ENCODE measurements at regions not wholly inside any gene's neighbourhood (a gene's known extent, or its start where the extent isn't known, plus 50 kb on each side); places are given as distances from the start of the nearest gene placed in this dataset.

DNA sequence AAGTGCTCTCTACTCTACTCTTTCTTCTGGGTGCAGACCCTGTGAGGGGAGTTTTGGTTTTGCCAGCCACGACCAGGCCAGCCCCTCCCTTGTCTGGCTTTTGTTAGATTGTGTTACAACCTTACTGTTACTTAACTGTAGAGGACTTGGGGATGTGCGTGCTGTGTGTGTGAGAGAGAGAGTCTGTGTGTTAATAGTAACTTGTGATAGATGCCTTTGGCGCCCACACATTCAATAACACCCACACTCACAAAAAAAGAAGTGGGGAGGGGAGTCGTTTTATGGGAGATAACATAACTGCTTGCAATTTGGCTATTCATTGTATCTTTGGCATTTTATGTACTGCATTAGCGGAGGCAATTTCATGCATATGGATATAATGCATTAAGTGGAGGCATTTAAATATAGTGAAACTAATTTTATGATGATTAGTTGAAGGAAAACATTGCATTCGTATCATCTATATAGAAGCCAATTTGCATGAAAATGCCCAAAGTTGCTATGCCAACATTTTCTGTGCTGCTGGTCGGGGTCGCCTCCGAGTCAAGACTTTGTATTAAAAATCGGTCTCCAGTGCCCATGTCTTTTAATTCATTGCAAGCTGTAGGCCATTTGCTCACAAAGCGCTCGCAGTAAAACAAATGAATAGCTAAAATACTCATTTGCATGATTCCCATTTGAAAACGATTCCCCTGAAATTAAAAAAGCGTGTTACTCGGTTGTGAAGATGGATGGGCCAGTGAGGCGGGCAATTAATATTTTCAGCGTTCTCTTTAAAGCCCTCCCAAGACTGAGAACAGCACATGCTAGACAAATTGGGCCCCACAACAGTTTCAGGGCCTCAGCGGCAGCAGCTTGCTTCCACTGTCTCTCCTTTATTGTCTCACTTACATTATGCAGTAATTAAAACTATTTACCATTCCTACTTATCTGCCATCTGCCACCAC is 158.5 kb upstream of the SMAD3 start:
- no peak for DNase-seq

- DNase-seq = no peak
These were observed 157.3 kb upstream of the SMAD3 start for GRCh38 chr15:66907826-66908743.

DNA sequence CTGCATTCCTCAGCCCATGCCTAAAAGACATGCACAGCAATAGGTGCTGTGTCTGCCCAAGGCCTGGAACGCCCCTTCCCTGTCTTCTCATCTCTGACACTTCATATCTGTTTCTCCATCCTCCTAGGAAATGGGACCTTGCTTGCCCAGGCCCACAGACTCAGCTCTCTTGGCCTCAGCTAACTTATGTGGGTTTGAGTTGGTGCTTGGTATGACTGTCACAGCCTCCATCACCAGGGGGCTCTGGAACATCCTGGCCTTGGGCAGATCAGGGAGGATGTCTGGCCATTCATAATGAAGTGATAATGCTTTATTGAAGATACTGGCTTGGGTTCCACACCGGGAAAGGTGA is 156.7 kb upstream of the SMAD3 start:
- DNase-seq = no peak

GRCh38 chr15:66909381-66909890 is 156.0 kb upstream of the SMAD3 start:
- DNase-seq = no peak

- DNase-seq = no peak
These were observed 154.2 kb upstream of the SMAD3 start for GRCh38 chr15:66911131-66911700.

DNA sequence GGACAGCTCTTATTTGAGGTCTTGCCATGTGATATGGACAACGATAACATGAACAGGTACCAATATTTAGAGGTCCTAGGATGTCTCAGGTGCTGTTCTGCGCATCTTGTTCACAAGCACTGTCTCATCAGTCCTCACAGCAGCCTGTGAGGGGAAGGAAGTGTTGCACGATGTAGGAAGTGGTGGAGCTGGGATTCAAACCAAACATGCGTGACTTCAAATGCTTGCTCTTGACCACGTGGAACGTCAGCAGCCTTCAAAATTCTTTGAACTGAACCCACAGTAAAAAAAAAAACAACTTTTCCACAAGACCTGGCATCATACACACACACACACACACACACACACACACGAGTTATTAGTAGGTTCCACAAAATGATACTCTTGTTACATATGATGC is 153.4 kb upstream of the SMAD3 start:
- DNase-seq = peak in 1 of 2 experiments; percentile 10

DNA sequence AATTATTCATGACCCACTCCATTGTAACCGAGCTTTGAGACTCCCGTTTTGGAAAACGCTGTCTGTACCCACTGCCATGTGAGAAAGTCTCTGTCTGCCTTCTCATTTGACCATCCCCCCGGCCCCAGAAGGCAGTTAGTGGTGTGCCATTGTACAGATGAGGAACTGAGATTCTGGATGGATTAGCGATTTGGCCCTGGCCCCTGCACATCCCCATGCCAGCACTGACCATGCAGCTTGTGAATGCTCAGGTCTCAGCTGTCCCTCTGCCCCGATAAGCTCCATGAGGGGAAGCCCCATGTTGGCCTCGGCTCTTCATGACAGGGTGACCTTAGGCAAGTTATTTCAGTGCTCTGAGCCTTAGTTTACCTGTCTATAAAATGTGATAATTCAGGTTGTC is 153.0 kb upstream of the SMAD3 start:
- DNase-seq = no peak

DNA sequence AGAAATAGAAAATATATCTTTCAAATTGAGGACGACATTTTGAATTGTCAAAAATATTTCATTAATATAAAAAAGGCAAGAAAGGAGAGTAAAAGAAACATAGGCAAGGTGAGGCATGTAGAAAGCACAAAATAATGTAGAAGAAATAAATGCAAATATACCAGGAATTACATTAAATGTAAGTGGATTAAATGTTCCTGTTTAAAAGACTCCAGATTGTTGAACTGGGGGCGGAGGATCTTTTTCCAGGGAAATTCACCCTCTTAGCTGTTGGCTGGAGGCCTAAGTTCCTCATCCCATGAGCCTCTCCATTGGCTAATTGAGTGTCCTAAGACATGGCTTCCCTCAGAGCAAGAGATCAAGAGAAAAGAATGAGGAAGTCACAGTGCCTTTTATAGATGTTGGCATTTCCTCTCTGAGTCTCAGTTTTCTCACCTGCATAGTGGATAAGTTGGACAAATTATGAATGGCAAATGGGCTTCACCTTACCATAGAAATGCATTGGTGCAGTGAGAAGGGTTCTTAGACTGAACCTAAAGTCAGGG is 147.4 kb upstream of the SMAD3 start:
- no peak for DNase-seq

DNA sequence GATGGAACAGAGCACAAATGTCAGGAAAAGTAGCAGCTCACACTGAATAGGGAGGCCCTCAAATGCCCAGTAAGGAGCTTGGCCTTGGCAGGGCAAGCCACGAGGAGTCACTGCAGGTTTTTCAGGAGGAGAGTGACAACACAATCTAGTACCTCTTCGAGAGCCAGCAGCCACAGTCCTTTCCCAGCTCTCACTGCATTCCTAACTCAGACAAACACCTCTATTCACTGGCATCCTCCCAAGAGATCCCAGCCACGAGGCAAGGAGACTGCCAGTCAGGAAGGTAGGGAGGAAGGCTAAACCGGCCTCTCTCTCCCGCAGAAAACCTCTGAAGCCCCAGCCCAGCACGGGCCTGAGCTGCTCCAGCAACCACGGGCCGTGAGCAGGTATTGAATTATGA is 146.0 kb upstream of the SMAD3 start:
- DNase-seq = no peak

DNA sequence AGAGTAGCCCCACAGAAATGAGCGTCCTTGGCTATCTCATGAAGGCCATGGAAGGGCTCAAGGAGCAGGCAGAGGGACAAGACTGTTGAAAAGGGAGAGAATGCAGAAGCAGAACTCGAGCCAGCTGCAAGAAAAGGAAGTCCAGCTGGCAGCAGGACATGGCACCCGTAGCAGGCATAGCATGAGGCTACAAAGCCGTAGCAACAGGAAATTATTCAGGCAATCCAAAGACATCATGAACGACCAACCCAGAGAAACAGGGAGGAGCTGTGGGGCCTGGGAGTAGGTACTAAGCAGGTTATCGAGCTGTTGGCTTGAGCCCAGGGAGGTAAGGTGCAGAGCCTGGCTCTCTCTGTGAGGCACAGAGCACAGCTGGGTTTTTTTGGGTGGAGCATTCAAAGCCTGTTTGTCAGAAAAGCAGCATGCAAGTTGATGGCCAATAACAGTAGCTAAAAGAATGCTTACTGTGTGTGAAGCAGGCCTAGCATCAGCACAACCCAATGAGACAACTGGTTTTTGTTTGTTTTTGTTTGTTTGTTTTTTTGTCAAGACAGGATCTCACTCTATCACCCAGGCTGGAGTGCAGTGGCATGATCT is 144.0 kb upstream of the SMAD3 start:
- DNase-seq = no peak

- DNase-seq = no peak
These were observed 142.8 kb upstream of the SMAD3 start for GRCh38 chr15:66922608-66923007.

GRCh38 chr15:66923438-66923881 is 141.9 kb upstream of the SMAD3 start:
- DNase-seq = peak; percentile 46 to 56

- DNase-seq = no peak
These were observed 140.5 kb upstream of the SMAD3 start for GRCh38 chr15:66924889-66925288.

DNA sequence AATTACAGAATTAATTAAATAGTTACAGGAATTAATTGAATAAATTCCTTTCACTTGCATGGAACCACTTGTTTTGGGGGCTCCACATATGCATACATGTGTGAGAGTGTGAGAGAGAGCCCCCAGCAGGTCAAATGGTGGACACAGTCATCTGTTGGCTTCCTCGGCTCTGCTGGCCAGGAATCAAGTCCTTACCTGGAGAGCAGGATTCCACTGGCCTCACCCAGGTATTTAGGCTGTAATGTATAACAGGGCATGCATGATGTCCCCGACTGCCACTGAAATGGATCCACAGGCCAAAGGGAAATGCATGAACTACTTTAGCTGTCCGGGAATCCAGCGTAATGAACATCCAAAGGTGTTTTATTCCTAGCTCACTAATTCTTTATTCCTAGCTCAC is 139.7 kb upstream of the SMAD3 start:
- no peak for DNase-seq

DNA sequence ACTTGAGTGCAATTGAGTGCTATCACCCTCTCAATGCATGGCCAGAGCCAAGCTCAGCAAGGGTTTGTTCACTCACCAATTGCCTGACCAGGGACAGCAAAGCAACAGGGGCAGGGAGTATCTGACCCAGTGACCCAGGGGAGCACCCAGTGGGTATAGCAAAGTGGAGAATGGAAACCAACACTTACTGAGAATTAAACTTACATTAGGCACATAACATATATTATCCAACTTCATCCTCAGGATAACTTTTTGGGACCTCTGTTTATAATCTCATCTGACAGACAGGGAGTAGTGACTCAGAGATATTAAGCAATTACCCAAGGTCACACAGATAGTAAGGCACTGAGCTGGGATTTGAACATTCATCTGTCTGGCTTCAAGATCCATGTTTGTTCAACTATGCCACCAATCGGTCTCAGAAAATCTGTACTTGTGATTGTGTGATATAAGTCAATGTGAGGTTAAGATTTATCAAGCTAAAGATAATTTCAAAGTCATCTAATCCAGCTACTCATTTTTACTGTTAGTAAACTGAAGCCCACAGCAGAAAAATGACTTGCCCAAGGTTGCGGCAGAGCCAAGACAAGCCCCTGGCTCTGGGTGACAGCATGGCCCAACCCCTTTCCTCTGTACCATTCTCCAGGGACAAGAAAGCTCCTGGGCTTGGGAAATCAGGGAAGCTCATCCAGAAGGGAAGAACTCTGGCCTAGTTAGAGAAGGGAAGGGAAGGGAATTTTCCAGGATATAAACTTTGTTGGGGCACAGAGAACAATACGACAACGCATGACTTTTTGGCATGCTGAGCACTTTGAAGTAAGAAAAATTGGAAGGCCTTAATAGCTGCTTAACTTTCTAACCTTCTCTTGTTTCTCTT is 138.0 kb upstream of the SMAD3 start:
- no peak for DNase-seq

- DNase-seq = no peak
These were observed 137.3 kb upstream of the SMAD3 start for GRCh38 chr15:66928101-66928500.

GRCh38 chr15:66928784-66929183 is 136.6 kb upstream of the SMAD3 start:
- no peak for DNase-seq

DNA sequence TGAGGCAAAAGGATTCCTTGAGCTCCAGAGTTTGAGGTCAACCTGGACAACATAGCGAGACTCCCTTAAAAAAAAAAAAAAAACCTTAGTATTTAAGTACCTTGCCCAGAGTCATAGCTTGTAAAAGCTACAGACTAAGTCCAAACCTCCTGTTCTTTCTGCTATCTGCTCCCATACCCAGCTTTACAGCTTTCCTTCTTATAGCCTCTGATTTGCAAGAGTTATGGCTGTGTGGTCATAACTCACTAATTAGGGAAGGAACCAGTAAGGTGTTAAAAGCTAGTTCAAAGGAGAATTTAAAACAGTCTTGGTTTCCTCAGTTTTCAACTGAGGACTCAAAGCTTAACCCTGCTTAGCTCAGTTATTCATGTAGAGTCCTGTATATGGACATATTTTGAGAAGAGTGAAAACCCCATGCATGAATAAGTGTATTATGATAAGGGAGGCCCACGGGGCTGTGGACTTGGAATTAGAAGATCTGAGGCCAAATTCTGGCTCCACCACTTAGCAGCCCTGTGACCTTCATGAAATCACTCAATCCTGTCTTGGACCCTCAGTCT is 135.5 kb upstream of the SMAD3 start:
- no peak for DNase-seq

DNA sequence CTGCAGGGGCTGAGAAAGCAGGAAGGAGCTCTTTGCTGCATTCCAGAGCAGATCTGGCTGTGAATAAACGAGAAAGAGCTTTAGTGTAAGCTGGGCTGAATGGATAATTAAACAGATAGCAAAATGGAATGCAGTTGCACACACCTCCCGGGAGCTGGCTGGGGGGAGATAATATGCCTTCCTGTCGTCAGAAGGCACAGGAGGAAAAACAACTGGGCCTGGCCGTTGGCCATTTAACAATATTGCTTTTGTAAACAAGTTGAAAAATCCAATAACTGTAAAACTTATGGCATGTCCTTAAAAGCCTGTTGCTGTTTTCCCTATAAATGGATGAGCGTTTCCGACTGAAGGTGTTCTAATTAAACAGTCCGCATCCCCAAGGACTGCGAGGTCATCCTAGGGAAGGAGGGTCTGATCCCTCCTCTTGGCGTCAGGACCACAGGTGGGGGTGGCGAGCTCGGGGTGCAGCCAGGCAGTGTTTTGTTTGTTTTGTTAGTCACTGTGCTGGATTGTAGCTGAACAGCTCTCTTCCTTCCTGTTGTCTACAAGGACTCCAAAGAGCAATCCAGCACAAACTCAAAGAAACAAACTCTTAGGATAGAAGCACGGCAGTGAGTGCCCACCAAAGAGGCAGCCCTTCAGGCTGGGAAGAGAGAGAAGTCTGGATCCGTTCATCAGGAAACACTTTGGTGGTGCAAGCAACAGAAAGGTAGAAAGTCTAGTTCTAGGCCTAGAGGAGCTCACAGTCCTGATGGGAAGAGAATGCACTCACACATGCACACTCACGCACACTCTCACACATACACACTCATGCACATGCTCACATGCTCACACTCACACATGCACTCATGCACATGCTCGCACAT is 133.4 kb upstream of the SMAD3 start:
- no peak for DNase-seq

GRCh38 chr15:66932634-66933024 is 132.8 kb upstream of the SMAD3 start:
- DNase-seq = no peak

All from activated CD4-positive, alpha-beta T cell treated with anti-CD3 and anti-CD28 coated beads, Interleukin-2, amount 50 U/mL, for 48 hours (primary cell).